Endothelial cell (in vitro differentiated cells): ENCODE measurements at regions not wholly inside any gene's neighbourhood (a gene's known extent, or its start where the extent isn't known, plus 50 kb on each side); places are given as distances from the start of the nearest gene placed in this dataset.

Experiments
- DNase-seq: peaks from one replicate; pipeline ENCODE4 v3.0.0; 2021; ENCODE audit warnings: low spot score
- H3K27ac Mint-ChIP-seq: one replicate; pipeline ENCODE4 v1.8.0; 2021; ENCODE audit warnings: mixed read lengths, inconsistent platforms; ENCODE audit not compliant: unreplicated experiment
- H3K27me3 Mint-ChIP-seq: one replicate; pipeline ENCODE4 v1.8.0; 2021; ENCODE audit warnings: mild to moderate bottlenecking, moderate library complexity, mixed read lengths, inconsistent platforms; ENCODE audit not compliant: unreplicated experiment
- H3K36me3 Mint-ChIP-seq: one replicate; pipeline ENCODE4 v1.8.0; 2021; ENCODE audit warnings: mild to moderate bottlenecking, low read depth, mixed read lengths, inconsistent platforms; ENCODE audit not compliant: unreplicated experiment
- H3K4me1 Mint-ChIP-seq: one replicate; pipeline ENCODE4 v1.8.0; 2021; ENCODE audit warnings: mild to moderate bottlenecking, mixed read lengths, inconsistent platforms; ENCODE audit not compliant: unreplicated experiment
- H3K4me3 Mint-ChIP-seq: one replicate; pipeline ENCODE4 v1.8.0; 2021; ENCODE audit warnings: mild to moderate bottlenecking, mixed read lengths, inconsistent platforms; ENCODE audit not compliant: unreplicated experiment
- H3K9me3 Mint-ChIP-seq: one replicate; pipeline ENCODE4 v1.8.0; 2021; ENCODE audit warnings: mixed read lengths, inconsistent platforms; ENCODE audit not compliant: unreplicated experiment
- TF ChIP-seq, protein P1 (sequence below): fragments of 200-600 bp; sonication (generic); IDR thresholded peaks from one replicate; pipeline ENCODE4 v1.5.0; 2021; ENCODE audit warnings: antibody characterized with exemption; ENCODE audit not compliant: unreplicated experiment

DNA sequence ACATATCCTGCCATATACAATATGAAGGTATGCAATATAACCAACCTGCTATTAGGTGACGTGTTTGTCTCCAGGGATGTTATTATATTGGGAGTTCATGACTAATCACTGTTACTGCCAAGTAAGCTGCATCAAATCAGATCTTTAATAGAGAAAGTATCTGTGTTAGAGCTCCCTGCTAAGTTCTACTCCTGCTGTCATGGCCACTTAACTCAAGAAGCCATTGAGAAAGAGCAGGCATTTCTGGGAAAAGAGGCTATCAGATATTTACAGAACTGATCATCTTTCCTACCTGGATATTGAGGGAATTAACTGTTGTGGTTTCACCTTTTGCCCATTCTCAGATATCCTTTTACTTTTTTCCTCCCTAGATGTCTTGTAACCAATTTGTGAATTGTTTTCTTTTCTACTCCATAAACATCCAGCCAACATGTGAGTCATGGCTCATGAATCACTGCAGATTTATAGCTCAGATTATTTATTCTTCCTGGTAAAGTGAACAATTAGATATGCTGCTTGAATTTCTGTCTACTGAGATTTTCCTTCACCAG lies 634.8 kb upstream of the FAM174A start:
- Mint-ChIP-seq H3K27me3 (no peaks in the 10 kb centered on the region), H3K36me3 (no peaks in the 10 kb centered on the region), H3K4me1 (no peaks in the 10 kb centered on the region), H3K27ac (no peak overlapping the region), H3K9me3 (no peaks in the 10 kb centered on the region), H3K4me3 (no peak overlapping the region)
- TF ChIP-seq, protein P1, sequence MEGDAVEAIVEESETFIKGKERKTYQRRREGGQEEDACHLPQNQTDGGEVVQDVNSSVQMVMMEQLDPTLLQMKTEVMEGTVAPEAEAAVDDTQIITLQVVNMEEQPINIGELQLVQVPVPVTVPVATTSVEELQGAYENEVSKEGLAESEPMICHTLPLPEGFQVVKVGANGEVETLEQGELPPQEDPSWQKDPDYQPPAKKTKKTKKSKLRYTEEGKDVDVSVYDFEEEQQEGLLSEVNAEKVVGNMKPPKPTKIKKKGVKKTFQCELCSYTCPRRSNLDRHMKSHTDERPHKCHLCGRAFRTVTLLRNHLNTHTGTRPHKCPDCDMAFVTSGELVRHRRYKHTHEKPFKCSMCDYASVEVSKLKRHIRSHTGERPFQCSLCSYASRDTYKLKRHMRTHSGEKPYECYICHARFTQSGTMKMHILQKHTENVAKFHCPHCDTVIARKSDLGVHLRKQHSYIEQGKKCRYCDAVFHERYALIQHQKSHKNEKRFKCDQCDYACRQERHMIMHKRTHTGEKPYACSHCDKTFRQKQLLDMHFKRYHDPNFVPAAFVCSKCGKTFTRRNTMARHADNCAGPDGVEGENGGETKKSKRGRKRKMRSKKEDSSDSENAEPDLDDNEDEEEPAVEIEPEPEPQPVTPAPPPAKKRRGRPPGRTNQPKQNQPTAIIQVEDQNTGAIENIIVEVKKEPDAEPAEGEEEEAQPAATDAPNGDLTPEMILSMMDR: no peak
- no peak for DNase-seq

DNA sequence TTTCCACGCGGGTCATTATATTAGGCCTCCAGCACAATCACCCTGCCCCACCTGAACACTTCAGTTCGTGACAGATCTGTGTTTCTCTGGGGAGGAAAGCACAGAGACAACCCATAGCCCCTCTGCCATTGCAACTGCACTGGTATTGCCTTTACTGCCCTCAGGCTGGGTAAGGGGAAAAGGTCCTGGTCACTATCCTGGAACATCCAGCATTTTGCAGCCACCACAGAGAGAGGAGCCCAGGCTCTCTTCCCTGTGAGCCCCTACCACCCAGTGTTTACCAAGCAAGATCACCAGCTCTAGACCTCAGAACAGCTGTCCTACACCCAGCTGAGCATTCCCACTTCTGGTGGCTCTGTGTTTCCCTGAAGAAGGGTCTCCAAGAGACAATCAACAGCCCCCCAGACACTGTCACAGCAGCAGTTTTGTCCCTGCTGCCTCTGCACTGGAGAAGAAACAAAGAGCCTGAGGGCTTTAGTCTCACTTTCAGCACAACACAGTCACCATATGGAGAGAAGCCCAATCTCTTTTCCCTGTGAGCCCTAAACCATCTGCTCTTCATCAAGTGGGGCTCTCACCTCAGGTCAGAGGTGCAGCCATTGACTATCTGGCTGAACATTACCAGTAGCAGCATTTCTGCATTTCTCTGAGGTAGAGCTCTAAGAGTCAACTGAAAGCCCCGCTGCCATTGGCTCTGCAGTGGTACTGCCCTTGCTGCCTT lies 655.2 kb upstream of the FAM174A start:
- Mint-ChIP-seq H3K4me3 (no peak overlapping the region), H3K27ac (no peak overlapping the region), H3K9me3 (no peaks in the 10 kb centered on the region), H3K4me1 (no peaks in the 10 kb centered on the region), H3K36me3 (no peaks in the 10 kb centered on the region), H3K27me3 (no peaks in the 10 kb centered on the region)
- TF ChIP-seq, protein P1: no peak
- no peak for DNase-seq

DNA sequence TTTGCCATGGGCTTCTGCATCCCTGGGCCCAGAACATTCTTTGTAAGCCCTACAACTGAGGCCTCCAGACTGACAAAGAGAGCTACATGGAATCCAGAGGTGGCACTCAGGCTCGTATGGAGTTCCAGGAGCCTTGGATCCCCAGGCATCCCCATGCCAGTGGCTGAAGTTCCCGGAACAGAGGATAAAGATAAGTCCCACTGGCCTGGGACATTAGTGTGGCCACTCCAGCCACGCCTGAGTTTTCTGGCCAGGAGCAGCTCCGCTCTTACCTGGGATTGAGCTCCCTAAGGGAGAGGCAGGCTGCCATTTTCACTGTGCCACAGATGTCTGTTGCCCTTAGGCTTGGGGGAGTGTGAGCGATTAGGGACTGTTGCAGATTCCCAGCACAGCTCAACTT lies 656.3 kb upstream of the FAM174A start:
- no peak for DNase-seq
- Mint-ChIP-seq H3K4me3 (no peak overlapping the region), H3K27me3 (no peaks in the 10 kb centered on the region), H3K36me3 (no peaks in the 10 kb centered on the region), H3K27ac (no peak overlapping the region), H3K9me3 (no peaks in the 10 kb centered on the region), H3K4me1 (no peaks in the 10 kb centered on the region)
- TF ChIP-seq, protein P1: no peak

DNA sequence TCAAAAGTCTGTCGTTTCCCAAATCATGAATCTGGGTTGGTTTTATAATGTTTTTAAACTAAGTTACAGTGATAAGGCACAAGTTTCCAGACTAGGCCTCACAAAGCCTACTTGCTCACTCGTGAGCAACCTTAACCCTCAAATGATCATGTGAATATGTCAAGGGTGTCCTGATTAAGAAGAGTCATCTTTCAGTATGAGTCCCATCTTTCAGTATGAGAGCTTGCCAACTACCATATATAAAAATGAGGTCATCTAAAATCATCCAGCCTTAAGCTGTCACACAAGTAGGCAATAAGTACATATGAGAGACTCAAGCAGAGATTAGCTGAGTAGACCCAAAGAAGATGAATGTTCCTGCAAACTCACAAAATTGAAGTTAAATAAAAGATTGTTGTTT lies 668.4 kb upstream of the FAM174A start:
- Mint-ChIP-seq H3K9me3 (no peaks in the 10 kb centered on the region), H3K36me3 (no peaks in the 10 kb centered on the region), H3K27ac (no peak overlapping the region), H3K4me1 (peaks cover 1% of the 10 kb centered on the region), H3K27me3 (no peaks in the 10 kb centered on the region), H3K4me3 (no peak overlapping the region)
- DNase-seq: no peak
- TF ChIP-seq, protein P1: no peak

DNA sequence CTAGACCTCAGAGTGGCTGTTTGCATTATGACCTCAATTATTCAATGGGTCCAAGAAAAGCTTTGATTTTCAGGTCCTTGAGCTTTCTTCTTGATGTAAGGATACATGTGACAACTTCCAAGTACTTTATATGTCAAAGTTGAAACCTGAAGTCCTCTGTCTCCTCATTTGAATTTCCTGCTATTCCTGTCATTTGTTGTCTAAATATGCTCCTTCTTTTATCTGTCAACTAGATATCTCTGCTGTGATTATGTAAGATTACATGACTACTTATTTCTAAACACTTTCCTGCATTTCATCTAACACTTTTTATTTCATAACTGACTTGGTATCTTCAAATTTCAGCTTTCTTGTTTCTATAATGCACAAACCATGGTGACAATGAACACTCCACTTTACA lies 670.0 kb upstream of the FAM174A start:
- no peaks in the 10 kb centered on the region for H3K36me3 Mint-ChIP-seq
- TF ChIP-seq, protein P1: no peak
- no peak for DNase-seq
- no peak overlapping the region for H3K4me3 Mint-ChIP-seq
- no peaks in the 10 kb centered on the region for H3K27me3 Mint-ChIP-seq
- H3K27ac Mint-ChIP-seq: no peak overlapping the region
- no peaks in the 10 kb centered on the region for H3K4me1 Mint-ChIP-seq
- no peaks in the 10 kb centered on the region for H3K9me3 Mint-ChIP-seq
